Upper lobe of left lung (tissue), 4 donors: ENCODE measurements at regions not wholly inside any gene's neighbourhood (a gene's known extent, or its start where the extent isn't known, plus 50 kb on each side); places are given as distances from the start of the nearest gene placed in this dataset.

ENCODE experiments used
- CTCF ChIP-seq, 6 experiments: fragments of 450-650 bp in 4 of 6; fragments of 200-600 bp in 2 of 6; sonication (generic) in 2 of 6; IDR thresholded peaks; one replicate each; pipeline ENCODE4 v1.5.1; 2016 to 2019; ENCODE audit warnings: antibody characterized with exemption in 6 of 6
- POLR2AphosphoS5 ChIP-seq, 2 donors: sonication (generic); formaldehyde crosslinking; IDR thresholded peaks; one replicate each; pipeline ENCODE4 v1.5.1; 2017; ENCODE audit warnings: antibody characterized with exemption in 2 of 2

- TF ChIP-seq CTCF (IDR thresholded peaks at IDR 0.05), result no peak
- no peak for TF ChIP-seq POLR2AphosphoS5 (IDR thresholded peaks at IDR 0.05)
These were observed 357.0 kb upstream of the ID2 start for GRCh38 chr2:8324901-8325300.
